Peyer's patch (tissue), 4 donors: ENCODE measurements at regions not wholly inside any gene's neighbourhood (a gene's known extent, or its start where the extent isn't known, plus 50 kb on each side); places are given as distances from the start of the nearest gene placed in this dataset.

ENCODE experiments used
- DNase-seq, 3 donors: peaks; one replicate each; pipeline ENCODE4 v3.0.0-alpha.2; 2017 to 2019
- H3K27ac ChIP-seq, 4 donors: fragments of 200-600 bp; sonication (generic); one replicate each; pipeline ENCODE4 v1.5.1; 2016 to 2019
- H3K27me3 ChIP-seq, 2 donors: fragments of 200-600 bp; sonication (generic); one replicate each; pipeline ENCODE4 v1.5.1; 2019
- H3K36me3 ChIP-seq, 3 donors: fragments of 200-600 bp; sonication (generic); one replicate each; pipeline ENCODE4 v1.5.1; 2016 to 2019
- H3K4me1 ChIP-seq, 4 donors: fragments of 200-600 bp; sonication (generic); one replicate each; pipeline ENCODE4 v1.5.1; 2016 to 2019
- H3K4me3 ChIP-seq, 4 donors: fragments of 200-600 bp; sonication (generic); 1 replicate in 3 of 4; 2 replicates in 1 of 4; pipeline ENCODE4 v1.5.1; 2016 to 2019; ENCODE audit warnings: mild to moderate bottlenecking in 1 of 4
- H3K9me3 ChIP-seq, 4 donors: fragments of 200-600 bp; sonication (generic); one replicate each; pipeline ENCODE4 v1.5.1; 2016 to 2019; ENCODE audit warnings: mild to moderate bottlenecking in 1 of 4
- CTCF ChIP-seq, 6 experiments: fragments of 450-650 bp in 4 of 6; fragments of 200-600 bp in 2 of 6; sonication (generic) in 1 of 6; IDR thresholded peaks; one replicate each; pipeline ENCODE4 v1.5.1; 2017 to 2019; ENCODE audit warnings: antibody characterized with exemption in 6 of 6, mild to moderate bottlenecking in 3 of 6, moderate library complexity in 1 of 6
- POLR2A ChIP-seq, 2 donors: fragments of 450-650 bp; IDR thresholded peaks; one replicate each; pipeline ENCODE4 v1.5.1; 2017; ENCODE audit warnings: antibody characterized with exemption in 2 of 2, mild to moderate bottlenecking in 2 of 2, moderate library complexity in 2 of 2

DNA sequence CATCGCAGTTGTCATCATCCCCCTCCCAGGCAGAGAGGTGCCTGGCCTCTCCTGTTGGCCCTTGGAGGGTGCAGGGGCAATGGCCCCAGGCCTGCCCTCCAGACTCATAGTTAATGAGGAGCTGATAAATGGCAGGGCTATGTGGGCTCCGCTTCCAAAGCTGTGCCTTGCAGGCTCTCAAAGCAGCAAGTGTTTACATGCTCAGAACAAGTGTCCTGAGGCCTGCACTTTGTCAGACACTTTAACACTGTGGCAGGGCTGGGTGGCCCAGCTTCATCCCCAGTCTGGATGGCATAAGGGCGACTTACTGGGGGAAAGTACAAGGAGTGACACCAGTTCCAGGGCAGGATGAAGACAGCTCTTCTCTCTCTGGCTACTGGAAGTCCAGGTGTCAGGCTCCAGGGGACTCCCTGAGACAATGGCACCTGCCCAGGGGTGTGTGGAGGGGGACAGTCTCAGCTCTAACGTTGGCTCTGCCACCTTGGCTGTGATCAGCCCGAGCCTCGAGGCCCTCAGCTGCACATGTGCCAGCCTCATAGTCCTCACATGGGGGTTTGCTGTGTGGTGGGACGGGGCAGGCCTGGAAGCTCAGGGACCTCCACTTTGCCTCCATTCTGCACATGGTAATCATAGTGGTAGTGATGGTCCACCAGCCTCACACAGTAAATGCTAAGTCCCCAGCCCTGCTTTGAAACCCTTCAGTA lies 153.4 kb downstream of the BARX1 start:
- TF ChIP-seq POLR2A (IDR thresholded peaks at IDR 0.05), result no peak
- no peak for TF ChIP-seq CTCF (IDR thresholded peaks at IDR 0.05)
- H3K36me3 ChIP-seq, result no peaks in the 10 kb centered on the region
- no peaks in the 10 kb centered on the region for H3K27me3 ChIP-seq
- no peaks in the 10 kb centered on the region for H3K4me1 ChIP-seq
- DNase-seq, result no peak
- no peak overlapping the region for H3K4me3 ChIP-seq
- no peak overlapping the region for H3K27ac ChIP-seq
- H3K9me3 ChIP-seq, result no peaks in the 10 kb centered on the region

DNA sequence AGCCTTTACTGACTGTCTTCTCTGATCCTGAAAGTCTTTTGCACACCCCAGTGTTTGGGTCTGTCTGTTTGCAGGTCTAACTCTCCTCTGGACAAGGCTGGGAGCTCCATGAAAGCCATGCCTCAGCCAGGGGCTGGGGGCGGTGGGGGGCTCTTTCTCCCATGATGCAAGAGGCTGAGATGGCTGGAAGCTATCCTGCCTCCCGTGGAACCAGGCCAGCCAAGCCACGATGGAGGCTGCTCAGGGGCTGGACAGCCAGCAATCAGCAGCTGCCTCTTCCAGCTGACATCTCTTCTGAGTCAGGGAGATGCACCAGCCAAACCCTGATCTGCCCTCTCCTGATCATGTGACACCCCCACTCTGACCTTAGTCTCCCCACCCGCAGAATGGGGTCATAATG lies 154.0 kb downstream of the BARX1 start:
- no peak overlapping the region for H3K27ac ChIP-seq
- H3K36me3 ChIP-seq, result no peaks in the 10 kb centered on the region
- no peaks in the 10 kb centered on the region for H3K9me3 ChIP-seq
- H3K4me3 ChIP-seq, result no peak overlapping the region
- no peaks in the 10 kb centered on the region for H3K4me1 ChIP-seq
- peak in 1 of 3 donors; percentile 27 for DNase-seq
- H3K27me3 ChIP-seq, result no peaks in the 10 kb centered on the region
- TF ChIP-seq CTCF (IDR thresholded peaks at IDR 0.05), result no peak
- no peak for TF ChIP-seq POLR2A (IDR thresholded peaks at IDR 0.05)

DNA sequence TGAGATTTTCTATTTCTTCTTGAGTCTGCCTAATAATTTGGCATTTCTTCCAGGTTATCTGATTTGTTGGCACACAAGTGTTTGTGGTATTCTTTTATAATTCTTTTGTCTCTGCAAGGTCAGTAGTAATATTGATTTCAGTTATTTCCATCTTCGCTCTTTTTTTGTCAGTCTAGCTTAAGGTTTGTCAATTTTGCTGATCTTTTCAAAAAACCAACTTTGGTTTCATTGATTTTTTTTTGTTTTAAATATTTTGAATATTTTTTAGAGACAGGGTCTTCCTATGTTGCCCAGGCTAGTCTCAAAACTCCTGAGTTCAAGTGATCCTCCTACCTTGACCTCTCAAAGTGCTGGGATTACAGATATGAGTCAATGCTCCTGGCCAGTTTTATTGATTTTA lies 162.8 kb downstream of the BARX1 start:
- H3K4me3 ChIP-seq, result no peak overlapping the region
- H3K9me3 ChIP-seq, result no peaks in the 10 kb centered on the region
- no peak overlapping the region for H3K27ac ChIP-seq
- no peaks in the 10 kb centered on the region for H3K4me1 ChIP-seq
- no peak for DNase-seq
- no peaks in the 10 kb centered on the region for H3K36me3 ChIP-seq
- H3K27me3 ChIP-seq, result no peaks in the 10 kb centered on the region
- TF ChIP-seq POLR2A (IDR thresholded peaks at IDR 0.05) (no peak), CTCF (IDR thresholded peaks at IDR 0.05) (no peak)

DNA sequence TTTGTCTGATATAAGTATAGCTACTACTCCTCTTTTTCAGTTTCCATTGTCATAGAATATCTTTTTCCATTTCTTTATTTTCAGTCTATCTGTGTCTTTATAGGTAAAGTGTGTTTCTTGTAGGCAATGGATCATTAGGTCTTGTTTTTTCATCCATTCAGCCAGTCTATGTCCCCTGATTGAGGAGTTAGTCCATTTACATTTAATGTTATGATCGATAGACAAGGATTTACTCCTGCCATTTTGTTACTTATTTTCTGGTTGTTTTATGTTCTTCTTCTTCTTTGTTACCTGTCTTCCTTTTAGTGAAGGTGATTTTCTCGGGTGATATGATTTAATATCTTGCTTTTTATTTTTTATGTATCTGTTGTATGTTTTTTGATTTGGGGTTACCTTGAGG lies 169.0 kb downstream of the BARX1 start:
- Histone ChIP-seq H3K27me3 (no peaks in the 10 kb centered on the region), H3K4me1 (no peaks in the 10 kb centered on the region), H3K27ac (no peak overlapping the region), H3K36me3 (no peaks in the 10 kb centered on the region), H3K9me3 (no peaks in the 10 kb centered on the region), H3K4me3 (no peak overlapping the region)
- DNase-seq, result no peak
- TF ChIP-seq POLR2A (IDR thresholded peaks at IDR 0.05) (no peak), CTCF (IDR thresholded peaks at IDR 0.05) (no peak)

DNA sequence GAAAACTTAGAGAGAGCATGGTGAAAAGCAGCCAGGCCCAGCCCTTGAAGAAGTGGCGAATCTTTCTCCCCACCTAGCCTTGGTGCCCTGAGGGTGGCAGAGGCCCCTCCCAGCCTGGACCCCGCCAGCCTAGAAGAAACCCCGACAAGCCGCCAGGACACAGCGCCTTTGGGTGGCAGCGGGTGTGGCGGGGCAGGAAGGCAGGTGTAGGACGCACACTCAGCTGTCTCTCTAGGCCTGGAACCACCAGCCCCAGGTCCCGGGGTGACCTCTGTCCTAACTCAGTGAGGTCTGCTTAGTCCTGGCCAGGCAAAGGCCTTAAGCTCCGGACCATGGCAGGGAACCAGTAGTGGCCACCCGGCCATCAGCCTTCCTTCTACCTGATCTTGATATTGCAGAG lies 178.3 kb downstream of the BARX1 start:
- H3K36me3 ChIP-seq, result no peaks in the 10 kb centered on the region
- no peaks in the 10 kb centered on the region for H3K27me3 ChIP-seq
- no peaks in the 10 kb centered on the region for H3K9me3 ChIP-seq
- TF ChIP-seq POLR2A (IDR thresholded peaks at IDR 0.05) (no peak), CTCF (IDR thresholded peaks at IDR 0.05) (no peak)
- H3K27ac ChIP-seq, result no peak overlapping the region
- DNase-seq, result no peak
- no peak overlapping the region for H3K4me3 ChIP-seq
- H3K4me1 ChIP-seq, result no peaks in the 10 kb centered on the region

GRCh38 chr9:93776256-93776655 lies 178.9 kb downstream of the BARX1 start:
- DNase-seq, result no peak
- Histone ChIP-seq H3K4me1 (no peaks in the 10 kb centered on the region), H3K9me3 (no peaks in the 10 kb centered on the region), H3K27me3 (no peaks in the 10 kb centered on the region), H3K36me3 (no peaks in the 10 kb centered on the region), H3K27ac (no peak overlapping the region), H3K4me3 (no peak overlapping the region)
- no peak for TF ChIP-seq POLR2A (IDR thresholded peaks at IDR 0.05)
- no peak for TF ChIP-seq CTCF (IDR thresholded peaks at IDR 0.05)
